NT2/D1 (cell line): ENCODE measurements at regions not wholly inside any gene's neighbourhood (a gene's known extent, or its start where the extent isn't known, plus 50 kb on each side); places are given as distances from the start of the nearest gene placed in this dataset.

Source experiments
- DNase-seq: peaks from one replicate; pipeline ENCODE4 v3.0.0-alpha.2; 2011; ENCODE audit warnings: low read depth, low spot score
- H3K27me3 ChIP-seq: 2 replicates; pipeline ENCODE4 v1.6.0; 2011; ENCODE audit warnings: mild to moderate bottlenecking; ENCODE audit not compliant: insufficient read length, insufficient read depth
- H3K36me3 ChIP-seq: 2 replicates; pipeline ENCODE4 v1.6.1; 2011; ENCODE audit warnings: mild to moderate bottlenecking, low read length, mixed read lengths; ENCODE audit not compliant: insufficient read depth, insufficient read length
- H3K4me1 ChIP-seq: 2 replicates; pipeline ENCODE4 v1.5.1; 2011; ENCODE audit not compliant: insufficient read depth, insufficient read length
- H3K4me3 ChIP-seq: 2 replicates; pipeline ENCODE4 v1.5.1; 2011; ENCODE audit warnings: low read depth; ENCODE audit not compliant: insufficient read length
- H3K9ac ChIP-seq: 2 replicates; pipeline ENCODE4 v1.6.0; 2011; ENCODE audit warnings: low read depth; ENCODE audit not compliant: insufficient read length
- H3K9me3 ChIP-seq: 2 replicates; pipeline ENCODE4 v1.5.1; 2011; ENCODE audit warnings: mild to moderate bottlenecking, low read length; ENCODE audit not compliant: insufficient read depth
- SUZ12 ChIP-seq: IDR thresholded peaks from 2 replicates; pipeline ENCODE4 v1.6.1; 2011; ENCODE audit not compliant: insufficient read length, insufficient read depth; ENCODE audit errors: extremely low read depth
- YY1 ChIP-seq: IDR thresholded peaks from 2 replicates; pipeline ENCODE4 v1.6.1; 2011; ENCODE audit not compliant: insufficient read length, insufficient read depth
- ZNF274 ChIP-seq: IDR thresholded peaks from 2 replicates; pipeline ENCODE4 v1.6.1; 2011; ENCODE audit warnings: mild to moderate bottlenecking, low read depth, low read length

- Histone ChIP-seq H3K4me3 (no peak overlapping the region), H3K36me3 (no peaks in the 10 kb centered on the region), H3K4me1 (no peaks in the 10 kb centered on the region), H3K9ac (no peak overlapping the region), H3K9me3 (no peaks in the 10 kb centered on the region), H3K27me3 (no peaks in the 10 kb centered on the region)
- no peak for DNase-seq
- TF ChIP-seq SUZ12: no peak
- TF ChIP-seq YY1: no peak
- no peak for TF ChIP-seq ZNF274
These were observed 673.8 kb downstream of the PTPRC start for GRCh38 chr1:199312626-199313025.

GRCh38 chr1:199313444-199313843 lies 674.6 kb downstream of the PTPRC start:
- Histone ChIP-seq H3K36me3 (no peaks in the 10 kb centered on the region), H3K9me3 (no peaks in the 10 kb centered on the region), H3K9ac (no peak overlapping the region), H3K4me3 (no peak overlapping the region), H3K4me1 (no peaks in the 10 kb centered on the region), H3K27me3 (no peaks in the 10 kb centered on the region)
- DNase-seq: no peak
- TF ChIP-seq ZNF274: no peak
- no peak for TF ChIP-seq YY1
- TF ChIP-seq SUZ12: no peak

GRCh38 chr1:199319341-199319740 lies 680.5 kb downstream of the PTPRC start:
- no peaks in the 10 kb centered on the region for H3K27me3 ChIP-seq
- TF ChIP-seq SUZ12: no peak
- TF ChIP-seq YY1: no peak
- no peak for TF ChIP-seq ZNF274
- no peak overlapping the region for H3K4me3 ChIP-seq
- H3K36me3 ChIP-seq: no peaks in the 10 kb centered on the region
- no peak overlapping the region for H3K9ac ChIP-seq
- no peaks in the 10 kb centered on the region for H3K4me1 ChIP-seq
- no peak for DNase-seq
- no peaks in the 10 kb centered on the region for H3K9me3 ChIP-seq

- H3K36me3 ChIP-seq: no peaks in the 10 kb centered on the region
- DNase-seq: peak; percentile 16
- H3K9ac ChIP-seq: no peak overlapping the region
- H3K4me3 ChIP-seq: no peak overlapping the region
- TF ChIP-seq ZNF274 (no peak), YY1 (no peak), SUZ12 (no peak)
- 0 out of 2 replicates have a peak, but pooled peaks cover 3% of the 10 kb centered on the region for H3K9me3 ChIP-seq
- no peaks in the 10 kb centered on the region for H3K27me3 ChIP-seq
- no peaks in the 10 kb centered on the region for H3K4me1 ChIP-seq
These were observed 683.4 kb downstream of the PTPRC start for GRCh38 chr1:199322278-199322677.

- Histone ChIP-seq H3K9me3 (no peaks in the 10 kb centered on the region), H3K4me1 (no peaks in the 10 kb centered on the region), H3K27me3 (no peaks in the 10 kb centered on the region), H3K9ac (no peak overlapping the region), H3K36me3 (no peaks in the 10 kb centered on the region), H3K4me3 (no peak overlapping the region)
- TF ChIP-seq ZNF274: no peak
- TF ChIP-seq SUZ12: no peak
- TF ChIP-seq YY1: no peak
- no peak for DNase-seq
These were observed 694.3 kb upstream of the NR5A2 start for GRCh38 chr1:199333180-199333579.

- TF ChIP-seq YY1 (no peak), ZNF274 (no peak), SUZ12 (no peak)
- H3K9ac ChIP-seq: no peak overlapping the region
- no peaks in the 10 kb centered on the region for H3K4me1 ChIP-seq
- no peaks in the 10 kb centered on the region for H3K27me3 ChIP-seq
- H3K9me3 ChIP-seq: no peaks in the 10 kb centered on the region
- H3K36me3 ChIP-seq: no peaks in the 10 kb centered on the region
- DNase-seq: no peak
- H3K4me3 ChIP-seq: no peak overlapping the region
These were observed 692.0 kb upstream of the NR5A2 start for GRCh38 chr1:199335496-199335895.

- TF ChIP-seq YY1 (no peak), ZNF274 (no peak), SUZ12 (no peak)
- no peak overlapping the region for H3K4me3 ChIP-seq
- H3K27me3 ChIP-seq: no peaks in the 10 kb centered on the region
- H3K4me1 ChIP-seq: no peaks in the 10 kb centered on the region
- no peaks in the 10 kb centered on the region for H3K36me3 ChIP-seq
- no peaks in the 10 kb centered on the region for H3K9me3 ChIP-seq
- peak; percentile 13 for DNase-seq
- no peak overlapping the region for H3K9ac ChIP-seq
These were observed 690.5 kb upstream of the NR5A2 start for GRCh38 chr1:199336745-199337640.
